ENCODE measurements at regions not wholly inside any gene's neighbourhood (a gene's known extent, or its start where the extent isn't known, plus 50 kb on each side); places are given as distances from the start of the nearest gene placed in this dataset.
"Not testable (repeated sequence)": the region's sequence is repeated elsewhere in the genome, so short reads cannot be mapped to it uniquely, and the experiment has no call there.

GRCh38 chr2:82259551-82259950 lies 1955.0 kb upstream of the LRRTM1 start:
- no peak for DNase-seq

GRCh38 chr2:82257796-82258555 lies 1953.4 kb upstream of the LRRTM1 start:
- no peak for DNase-seq

GRCh38 chr2:82256983-82257632 lies 1952.6 kb upstream of the LRRTM1 start:
- no peak for DNase-seq

GRCh38 chr2:82256288-82256687 lies 1951.7 kb upstream of the LRRTM1 start:
- DNase-seq, result no peak

- DNase-seq, result no peak
Measured at GRCh38 chr2:82254728-82255127, 1950.2 kb upstream of the LRRTM1 start.

GRCh38 chr2:82246220-82246775 lies 1941.7 kb upstream of the LRRTM1 start:
- DNase-seq, result no peak

- no peak for DNase-seq
Measured at GRCh38 chr2:82239176-82239575, 1934.6 kb upstream of the LRRTM1 start.

- no peak for DNase-seq
Measured at GRCh38 chr2:82237994-82238662, 1933.6 kb upstream of the LRRTM1 start.

GRCh38 chr2:82234283-82234874 lies 1929.8 kb upstream of the LRRTM1 start:
- DNase-seq, result no peak

- DNase-seq, result no peak
Measured at GRCh38 chr2:82233806-82234205, 1929.3 kb upstream of the LRRTM1 start.

- DNase-seq, result no peak
Measured at GRCh38 chr2:82230406-82230805, 1925.9 kb upstream of the LRRTM1 start.

GRCh38 chr2:82226441-82226840 lies 1921.9 kb upstream of the LRRTM1 start:
- DNase-seq, result no peak

- no peak for DNase-seq
Measured at GRCh38 chr2:82224301-82224940, 1919.9 kb upstream of the LRRTM1 start.

GRCh38 chr2:82215212-82215611 lies 1910.7 kb upstream of the LRRTM1 start:
- no peak for DNase-seq

GRCh38 chr2:82199493-82199852 lies 1894.9 kb upstream of the LRRTM1 start:
- DNase-seq, result no peak

GRCh38 chr2:82198809-82199492 lies 1894.4 kb upstream of the LRRTM1 start:
- no peak for DNase-seq

- no peak for DNase-seq
Measured at GRCh38 chr2:82182270-82182669, 1877.7 kb upstream of the LRRTM1 start.

GRCh38 chr2:82175210-82175609 lies 1870.7 kb upstream of the LRRTM1 start:
- DNase-seq, result not testable (repeated sequence)

GRCh38 chr2:82172483-82172882 lies 1867.9 kb upstream of the LRRTM1 start:
- no peak for DNase-seq

GRCh38 chr2:82169379-82169778 lies 1864.8 kb upstream of the LRRTM1 start:
- DNase-seq, result no peak

- DNase-seq, result no peak
Measured at GRCh38 chr2:82165377-82165776, 1860.8 kb upstream of the LRRTM1 start.

GRCh38 chr2:82158150-82158549 lies 1853.6 kb upstream of the LRRTM1 start:
- DNase-seq, result no peak
